ENCODE measurements at regions not wholly inside any gene's neighbourhood (a gene's known extent, or its start where the extent isn't known, plus 50 kb on each side); places are given as distances from the start of the nearest gene placed in this dataset.

GRCh38 chr9:88723751-88724150, 188.8 kb downstream of the NXNL2 start:
- Histone ChIP-seq H3K4me2 (ENCODE audit: low read depth, low read length, poor library complexity, severe bottlenecking) (no peak overlapping the region), H3K9me2 (replicated peaks; ENCODE audit: insufficient read depth, low read length) (no peaks in the 10 kb centered on the region), H3K79me2 (ENCODE audit: insufficient read depth, low read length) (no peaks in the 10 kb centered on the region), H3K9me3 (ENCODE audit: insufficient read depth, low read length) (no peaks in the 10 kb centered on the region), H3F3A (ENCODE audit: insufficient read depth) (no peaks in the 10 kb centered on the region), H2AFZ (ENCODE audit: low read depth, low read length, severe bottlenecking) (no peak overlapping the region), H4K20me1 (ENCODE audit: low read depth, low read length) (no peaks in the 10 kb centered on the region), H3K27ac (ENCODE audit: low read depth, low read length) (no peak overlapping the region), H3K27me3 (ENCODE audit: low read length) (no peaks in the 10 kb centered on the region), H3K9ac (ENCODE audit: low read length) (no peak overlapping the region), H3K36me3 (ENCODE audit: low read length) (no peaks in the 10 kb centered on the region), H3K4me3 (ENCODE audit: insufficient read depth, low read length, poor library complexity, severe bottlenecking) (no peak overlapping the region)
- no peak for TF ChIP-seq EZH2phosphoT487 (conservative IDR thresholded peaks at IDR 0.05; ENCODE audit: low read length)
- no peak for TF ChIP-seq CTCF (IDR thresholded peaks at IDR 0.05; ENCODE audit: insufficient read depth, low read length, poor library complexity, severe bottlenecking)

- H3K9ac ChIP-seq (ENCODE audit: low read length) = no peak overlapping the region
- no peaks in the 10 kb centered on the region for H3K36me3 ChIP-seq (ENCODE audit: low read length)
- H3K9me2 ChIP-seq (replicated peaks; ENCODE audit: insufficient read depth, low read length) = no peaks in the 10 kb centered on the region
- no peaks in the 10 kb centered on the region for H3K27me3 ChIP-seq (ENCODE audit: low read length)
- no peak overlapping the region for H3K27ac ChIP-seq (ENCODE audit: low read depth, low read length)
- H3K79me2 ChIP-seq (ENCODE audit: insufficient read depth, low read length) = no peaks in the 10 kb centered on the region
- no peak overlapping the region for H3K4me3 ChIP-seq (ENCODE audit: insufficient read depth, low read length, poor library complexity, severe bottlenecking)
- H3F3A ChIP-seq (ENCODE audit: insufficient read depth) = no peaks in the 10 kb centered on the region
- no peaks in the 10 kb centered on the region for H4K20me1 ChIP-seq (ENCODE audit: low read depth, low read length)
- H3K9me3 ChIP-seq (ENCODE audit: insufficient read depth, low read length) = no peaks in the 10 kb centered on the region
- H3K4me2 ChIP-seq (ENCODE audit: low read depth, low read length, poor library complexity, severe bottlenecking) = no peak overlapping the region
- TF ChIP-seq CTCF (IDR thresholded peaks at IDR 0.05; ENCODE audit: insufficient read depth, low read length, poor library complexity, severe bottlenecking) = no peak
- H2AFZ ChIP-seq (ENCODE audit: low read depth, low read length, severe bottlenecking) = no peak overlapping the region
Measured at GRCh38 chr9:88724331-88724730, 189.4 kb downstream of the NXNL2 start.

DNA sequence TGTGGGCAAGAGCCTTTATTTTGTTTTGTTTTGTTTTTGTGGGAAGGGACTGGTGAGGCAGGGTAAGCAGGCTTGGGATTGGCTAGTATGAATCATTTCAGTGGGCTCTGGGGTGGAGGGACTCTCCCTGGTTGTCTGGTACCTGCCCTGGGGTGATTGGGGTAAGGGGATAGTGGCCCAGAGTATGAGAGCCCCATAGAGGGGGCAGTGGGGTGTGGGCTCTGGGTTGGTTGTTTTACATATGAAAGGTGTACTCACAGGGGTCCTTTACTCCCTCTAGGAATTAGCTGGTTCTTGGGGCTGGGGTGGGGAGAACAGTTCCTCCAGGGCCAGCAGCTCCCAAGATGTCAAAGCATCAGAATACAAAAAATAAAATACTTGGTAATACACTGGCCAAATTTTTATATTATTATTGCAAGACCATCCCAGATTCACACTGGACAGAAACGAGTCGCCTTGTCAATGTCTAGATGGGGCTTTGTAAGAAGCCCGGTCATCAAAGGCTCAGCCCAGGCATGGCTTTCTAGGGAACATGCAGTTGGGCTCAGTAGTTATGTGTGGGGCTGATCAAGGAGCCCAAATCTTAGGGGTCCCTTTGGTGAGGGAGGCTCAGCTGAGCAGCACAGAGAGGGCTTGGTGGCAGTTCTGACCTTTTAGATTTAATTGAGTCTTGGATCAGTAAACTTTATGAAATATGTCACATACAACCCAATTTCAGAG, 190.5 kb downstream of the NXNL2 start:
- Histone ChIP-seq H3K36me3 (ENCODE audit: low read length) (no peaks in the 10 kb centered on the region), H3K9me3 (ENCODE audit: insufficient read depth, low read length) (no peaks in the 10 kb centered on the region), H2AFZ (ENCODE audit: low read depth, low read length, severe bottlenecking) (no peak overlapping the region), H3K9ac (ENCODE audit: low read length) (no peak overlapping the region), H3K4me3 (ENCODE audit: insufficient read depth, low read length, poor library complexity, severe bottlenecking) (no peak overlapping the region), H3K79me2 (ENCODE audit: insufficient read depth, low read length) (no peaks in the 10 kb centered on the region), H3K27ac (ENCODE audit: low read depth, low read length) (no peak overlapping the region), H4K20me1 (ENCODE audit: low read depth, low read length) (no peaks in the 10 kb centered on the region), H3K27me3 (ENCODE audit: low read length) (no peaks in the 10 kb centered on the region), H3K4me2 (ENCODE audit: low read depth, low read length, poor library complexity, severe bottlenecking) (no peak overlapping the region), H3K9me2 (replicated peaks; ENCODE audit: insufficient read depth, low read length) (no peaks in the 10 kb centered on the region), H3F3A (ENCODE audit: insufficient read depth) (no peaks in the 10 kb centered on the region)
- TF ChIP-seq CTCF (IDR thresholded peaks at IDR 0.05; ENCODE audit: insufficient read depth, low read length, poor library complexity, severe bottlenecking) (no peak), EZH2phosphoT487 (conservative IDR thresholded peaks at IDR 0.05; ENCODE audit: low read length) (no peak)

Data from SU-DHL-6 (cell line).